HG03159 (cell line): ENCODE measurements at regions not wholly inside any gene's neighbourhood (a gene's known extent, or its start where the extent isn't known, plus 50 kb on each side); places are given as distances from the start of the nearest gene placed in this dataset.

Experiments used
- ATAC-seq: cut with Tn5 transposase; IDR thresholded peaks from one replicate; pipeline ENCODE4 v1.9.1; 2021; ENCODE audit warnings: mild to moderate bottlenecking, moderate library complexity; ENCODE audit not compliant: unreplicated experiment

GRCh38 chr17:56737421-56738161, 96.1 kb downstream of the C17orf67 start:
- no peak for ATAC-seq

DNA sequence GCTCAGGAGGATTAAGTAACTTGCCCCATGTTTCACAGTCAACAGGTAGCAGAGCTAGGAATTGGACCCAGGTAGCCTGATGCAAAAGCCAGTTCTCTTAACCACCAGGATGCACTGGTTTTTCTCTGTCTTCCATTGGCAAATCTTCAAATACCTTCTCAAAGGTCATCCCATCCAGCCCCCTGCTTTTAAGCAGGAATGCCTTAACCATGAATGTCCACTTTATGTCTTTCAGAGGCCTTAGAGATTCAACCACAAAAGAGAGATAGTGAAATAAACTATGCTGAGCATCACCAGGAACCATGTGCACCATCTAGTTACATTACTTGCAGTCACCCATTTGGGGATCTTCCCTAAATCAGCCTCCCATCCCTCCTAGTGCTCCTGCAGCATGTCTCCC, 94.3 kb downstream of the C17orf67 start:
- no peak for ATAC-seq

DNA sequence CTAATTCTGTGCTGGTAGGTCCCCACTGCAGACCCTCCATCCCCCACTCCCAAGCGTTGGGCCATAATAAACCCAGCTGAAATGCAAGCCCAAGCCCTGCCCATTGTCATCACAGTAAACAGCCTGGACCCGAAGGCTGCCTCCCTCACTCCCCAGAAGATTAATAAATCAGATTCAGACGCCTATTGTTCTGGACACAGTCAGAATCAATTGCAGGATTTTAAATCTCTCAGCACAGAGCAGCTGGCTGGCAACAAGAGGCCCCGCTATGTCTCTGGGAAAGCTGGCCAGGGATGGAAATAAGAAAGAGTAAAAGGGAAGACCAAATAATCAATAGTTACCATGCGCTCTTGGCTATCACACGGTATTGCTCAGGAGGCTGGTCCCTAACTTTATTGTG, 93.9 kb downstream of the C17orf67 start:
- ATAC-seq = no peak

DNA sequence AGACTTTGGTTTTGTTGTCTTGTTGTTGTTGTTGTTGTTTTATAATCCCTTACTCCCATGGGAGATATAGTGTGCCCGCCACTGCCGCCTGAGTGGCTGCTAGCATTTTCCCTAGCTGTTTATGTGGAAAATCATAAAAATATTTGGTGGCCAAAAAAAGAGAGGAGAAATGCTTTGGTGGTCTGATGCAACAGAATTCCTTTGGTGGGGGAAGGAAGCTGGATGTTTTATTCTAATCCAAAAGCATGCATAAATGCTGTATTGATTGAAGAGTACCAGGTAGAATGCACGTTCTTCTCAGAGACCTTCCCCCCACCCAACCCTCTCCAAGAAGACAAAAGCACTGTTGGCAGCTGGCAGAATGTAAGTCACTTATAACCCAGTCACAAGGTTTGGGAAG, 93.2 kb downstream of the C17orf67 start:
- no peak for ATAC-seq
